GM12872 (cell line): ENCODE measurements at regions not wholly inside any gene's neighbourhood (a gene's known extent, or its start where the extent isn't known, plus 50 kb on each side); places are given as distances from the start of the nearest gene placed in this dataset.

Source experiments
- CTCF ChIP-seq: IDR thresholded peaks from 3 replicates; pipeline ENCODE4 v1.5.1; 2011; ENCODE audit warnings: low read depth, mild to moderate bottlenecking, low read length, moderate library complexity; ENCODE audit not compliant: insufficient read depth

GRCh38 chr13:24041651-24042225 is 118.8 kb upstream of the SPATA13 start:
- no peak for TF ChIP-seq CTCF

GRCh38 chr13:24042710-24043440 is 117.6 kb upstream of the SPATA13 start:
- TF ChIP-seq CTCF = no peak

GRCh38 chr13:24043590-24044350 is 116.8 kb upstream of the SPATA13 start:
- no peak for TF ChIP-seq CTCF

- TF ChIP-seq CTCF = no peak
Observed at GRCh38 chr13:24045597-24045996, 114.9 kb upstream of the SPATA13 start.

GRCh38 chr13:24050292-24050711 is 110.2 kb upstream of the SPATA13 start:
- TF ChIP-seq CTCF = no peak

GRCh38 chr13:24050796-24051715 is 109.5 kb upstream of the SPATA13 start:
- no peak for TF ChIP-seq CTCF
